ENCODE measurements at regions not wholly inside any gene's neighbourhood (a gene's known extent, or its start where the extent isn't known, plus 50 kb on each side); places are given as distances from the start of the nearest gene placed in this dataset.

- TF ChIP-seq CTCF (IDR thresholded peaks at IDR 0.05; ENCODE audit: low read length): no peak
- TF ChIP-seq EZH2phosphoT487 (IDR thresholded peaks at IDR 0.05; ENCODE audit: low read length): no peak
Observed at GRCh38 chr1:239244084-239244483, 142.3 kb upstream of the CHRM3 start.

Measured in MM.1S (cell line).